MM.1S (cell line): ENCODE measurements at regions not wholly inside any gene's neighbourhood (a gene's known extent, or its start where the extent isn't known, plus 50 kb on each side); places are given as distances from the start of the nearest gene placed in this dataset.

ENCODE experiments used
- DNase-seq: peaks from one replicate; pipeline ENCODE4 v3.0.0-alpha.2; 2015
- H2AFZ ChIP-seq: fragments of 300-600 bp; sonication (generic); 2 replicates; pipeline ENCODE4 v1.6.0; 2016; ENCODE audit warnings: antibody characterized with exemption, low read length
- H3F3A ChIP-seq: fragments of 300-600 bp; sonication (generic); 2 replicates; pipeline ENCODE4 v1.6.1; 2016; ENCODE audit warnings: mild to moderate bottlenecking, antibody characterized with exemption, low read length, moderate library complexity, mixed read lengths; ENCODE audit not compliant: insufficient read depth
- H3K27ac ChIP-seq: fragments of 300-600 bp; sonication (generic); 2 replicates; pipeline ENCODE4 v1.5.1; 2016; ENCODE audit warnings: mild to moderate bottlenecking, low read length
- H3K27me3 ChIP-seq: fragments of 300-600 bp; sonication (generic); replicated peaks from 2 replicates; pipeline ENCODE4 v1.6.0; 2016; ENCODE audit warnings: low read length; ENCODE audit not compliant: insufficient read depth
- H3K36me3 ChIP-seq: fragments of 300-600 bp; sonication (generic); replicated peaks from 2 replicates; pipeline ENCODE4 v1.6.1; 2016; ENCODE audit warnings: mild to moderate bottlenecking, low read length, mixed read lengths; ENCODE audit not compliant: insufficient read depth
- H3K4me1 ChIP-seq: fragments of 300-600 bp; sonication (generic); 2 replicates; pipeline ENCODE4 v1.6.1; 2016; ENCODE audit warnings: low read length, mixed read lengths
- H3K4me2 ChIP-seq: fragments of 300-600 bp; sonication (generic); 2 replicates; pipeline ENCODE4 v1.6.0; 2016; ENCODE audit warnings: low read depth, low read length
- H3K4me3 ChIP-seq: fragments of 300-600 bp; sonication (generic); 2 replicates; pipeline ENCODE4 v1.5.1; 2016; ENCODE audit warnings: low read length, mixed read lengths
- H3K79me2 ChIP-seq: fragments of 300-600 bp; sonication (generic); 2 replicates; pipeline ENCODE4 v1.6.1; 2016; ENCODE audit warnings: mixed run types, low read length, mixed read lengths
- H3K9ac ChIP-seq: fragments of 300-600 bp; sonication (generic); 2 replicates; pipeline ENCODE4 v1.6.1; 2016; ENCODE audit warnings: low read length, mixed read lengths
- H3K9me2 ChIP-seq: fragments of 300-600 bp; sonication (generic); replicated peaks from 2 replicates; pipeline ENCODE4 v1.6.1; 2016; ENCODE audit warnings: mild to moderate bottlenecking, low read length, mixed read lengths; ENCODE audit not compliant: insufficient read depth
- H3K9me3 ChIP-seq: fragments of 300-600 bp; sonication (generic); replicated peaks from 2 replicates; pipeline ENCODE4 v1.6.1; 2016; ENCODE audit warnings: mild to moderate bottlenecking, low read length, mixed read lengths; ENCODE audit not compliant: insufficient read depth
- H4K20me1 ChIP-seq: fragments of 300-600 bp; sonication (generic); 2 replicates; pipeline ENCODE4 v1.6.1; 2016; ENCODE audit warnings: mild to moderate bottlenecking, low read length, moderate library complexity, mixed read lengths; ENCODE audit not compliant: insufficient read depth
- CTCF ChIP-seq: fragments of 300-600 bp; sonication (generic); IDR thresholded peaks from 2 replicates; pipeline ENCODE4 v1.5.1; 2016; ENCODE audit warnings: antibody characterized with exemption, low read length, mixed read lengths
- EZH2 ChIP-seq: fragments of 300-600 bp; sonication (generic); optimal IDR thresholded peaks from 2 replicates; pipeline ENCODE3; 2017; ENCODE audit warnings: low read depth, mild to moderate bottlenecking, antibody characterized with exemption, low read length, mixed read lengths
- EZH2phosphoT487 ChIP-seq: fragments of 300-600 bp; sonication (generic); IDR thresholded peaks from 2 replicates; pipeline ENCODE4 v1.6.1; 2018; ENCODE audit warnings: antibody characterized with exemption, low read length

GRCh38 chr7:41899823-41900433 lies 197.0 kb upstream of the INHBA start:
- H3K9ac ChIP-seq: no peak overlapping the region
- no peaks in the 10 kb centered on the region for H3K27me3 ChIP-seq
- H3K36me3 ChIP-seq: no peaks in the 10 kb centered on the region
- no peak for TF ChIP-seq EZH2
- no peak for TF ChIP-seq EZH2phosphoT487
- no peak for TF ChIP-seq CTCF
- no peak overlapping the region for H3K4me3 ChIP-seq
- no peaks in the 10 kb centered on the region for H3K4me1 ChIP-seq
- no peak overlapping the region for H2AFZ ChIP-seq
- DNase-seq: no peak
- H3F3A ChIP-seq: no peaks in the 10 kb centered on the region
- no peaks in the 10 kb centered on the region for H4K20me1 ChIP-seq
- no peaks in the 10 kb centered on the region for H3K79me2 ChIP-seq
- H3K9me2 ChIP-seq: no peaks in the 10 kb centered on the region
- no peak overlapping the region for H3K4me2 ChIP-seq
- no peak overlapping the region for H3K27ac ChIP-seq
- no peaks in the 10 kb centered on the region for H3K9me3 ChIP-seq

GRCh38 chr7:41893656-41894055 lies 190.8 kb upstream of the INHBA start:
- Histone ChIP-seq H3K9me3 (no peaks in the 10 kb centered on the region), H3K27ac (no peak overlapping the region), H3K4me1 (no peaks in the 10 kb centered on the region), H2AFZ (no peak overlapping the region), H3K79me2 (no peaks in the 10 kb centered on the region), H3K4me3 (no peak overlapping the region), H4K20me1 (no peaks in the 10 kb centered on the region), H3K27me3 (no peaks in the 10 kb centered on the region), H3K9me2 (no peaks in the 10 kb centered on the region), H3K36me3 (no peaks in the 10 kb centered on the region), H3F3A (no peaks in the 10 kb centered on the region), H3K9ac (no peak overlapping the region), H3K4me2 (no peak overlapping the region)
- no peak for DNase-seq
- no peak for TF ChIP-seq CTCF

GRCh38 chr7:41892356-41893100 lies 189.6 kb upstream of the INHBA start:
- no peaks in the 10 kb centered on the region for H3K27me3 ChIP-seq
- no peaks in the 10 kb centered on the region for H3K9me2 ChIP-seq
- no peaks in the 10 kb centered on the region for H3K79me2 ChIP-seq
- no peaks in the 10 kb centered on the region for H3F3A ChIP-seq
- H3K4me2 ChIP-seq: no peak overlapping the region
- H3K27ac ChIP-seq: no peak overlapping the region
- H3K9me3 ChIP-seq: no peaks in the 10 kb centered on the region
- no peak for TF ChIP-seq EZH2phosphoT487
- TF ChIP-seq CTCF: no peak
- no peak for TF ChIP-seq EZH2
- no peaks in the 10 kb centered on the region for H4K20me1 ChIP-seq
- DNase-seq: no peak
- H3K9ac ChIP-seq: no peak overlapping the region
- no peak overlapping the region for H3K4me3 ChIP-seq
- no peaks in the 10 kb centered on the region for H3K36me3 ChIP-seq
- H2AFZ ChIP-seq: no peak overlapping the region
- H3K4me1 ChIP-seq: no peaks in the 10 kb centered on the region
